OCI-LY7 (cell line): ENCODE measurements at regions not wholly inside any gene's neighbourhood (a gene's known extent, or its start where the extent isn't known, plus 50 kb on each side); places are given as distances from the start of the nearest gene placed in this dataset.

Experiments
- CTCF ChIP-seq: fragments of 200-600 bp; sonication (generic); conservative IDR thresholded peaks from 2 replicates; pipeline ENCODE4 v1.5.1; 2014; ENCODE audit warnings: mild to moderate bottlenecking, antibody characterized with exemption, low read length, moderate library complexity, mixed read lengths
- EZH2phosphoT487 ChIP-seq: fragments of 200-600 bp; sonication (generic); IDR thresholded peaks from 2 replicates; pipeline ENCODE4 v1.6.1; 2018; ENCODE audit warnings: low read depth, borderline replicate concordance, mild to moderate bottlenecking, mixed run types, antibody characterized with exemption, low read length, moderate library complexity, mixed read lengths

DNA sequence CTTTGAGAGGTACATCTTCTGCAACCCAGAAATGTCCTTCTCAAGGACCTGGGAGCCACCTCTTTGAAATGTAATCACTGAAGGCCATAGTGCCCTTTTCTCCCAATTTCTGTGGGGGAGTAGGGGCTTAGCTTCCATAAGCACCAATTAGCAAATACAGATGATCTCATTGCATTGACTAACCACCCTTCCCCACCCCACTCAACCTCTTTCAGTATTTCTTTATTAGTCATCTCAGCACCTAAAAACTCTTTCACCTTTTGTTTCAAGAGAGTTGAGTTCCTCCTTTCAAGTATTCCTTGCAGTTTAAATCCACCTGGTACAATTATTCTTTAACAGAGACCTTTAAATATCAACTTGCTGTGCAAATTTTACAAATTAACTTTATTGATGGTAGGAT lies 1011.8 kb upstream of the CDH2 start:
- TF ChIP-seq CTCF (no peak), EZH2phosphoT487 (no peak)
